ENCODE measurements at regions not wholly inside any gene's neighbourhood (a gene's known extent, or its start where the extent isn't known, plus 50 kb on each side); places are given as distances from the start of the nearest gene placed in this dataset.

DNA sequence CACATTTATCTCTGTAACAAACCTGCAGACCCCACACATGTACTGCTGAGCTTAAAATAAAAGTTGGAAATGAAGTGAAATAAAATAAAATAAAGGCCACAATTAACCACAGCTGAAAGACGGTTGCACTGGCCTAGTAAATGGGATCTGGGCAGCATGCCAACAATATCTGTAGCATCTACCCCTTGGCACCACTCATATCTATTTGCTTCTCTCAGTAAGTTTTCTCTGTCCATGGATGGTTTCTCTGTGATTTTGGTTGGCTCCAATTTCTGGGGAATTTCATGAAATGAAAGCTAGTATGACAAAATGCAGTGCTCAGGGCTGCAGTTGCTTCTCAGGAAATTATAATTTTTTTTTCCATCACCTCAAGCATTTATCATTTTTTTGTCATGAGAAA is 172.0 kb upstream of the IL15 start:
- no peaks in the 10 kb centered on the region for H3K27me3 ChIP-seq
- in situ Hi-C loops (cut with MboI; ENCODE audit: low sequenced_read_pairs in 4 of 4) (no loop called here), intact Hi-C loops (cut with DNase I; ENCODE audit: low total_unique reads) (no loop called here)
- H3K9me3 ChIP-seq = no peaks in the 10 kb centered on the region
- H3K4me1 ChIP-seq = no peaks in the 10 kb centered on the region
- no peak overlapping the region for H3K27ac ChIP-seq
- no peak for DNase-seq
- H3K4me3 ChIP-seq = no peak overlapping the region
- TF ChIP-seq, protein P1, sequence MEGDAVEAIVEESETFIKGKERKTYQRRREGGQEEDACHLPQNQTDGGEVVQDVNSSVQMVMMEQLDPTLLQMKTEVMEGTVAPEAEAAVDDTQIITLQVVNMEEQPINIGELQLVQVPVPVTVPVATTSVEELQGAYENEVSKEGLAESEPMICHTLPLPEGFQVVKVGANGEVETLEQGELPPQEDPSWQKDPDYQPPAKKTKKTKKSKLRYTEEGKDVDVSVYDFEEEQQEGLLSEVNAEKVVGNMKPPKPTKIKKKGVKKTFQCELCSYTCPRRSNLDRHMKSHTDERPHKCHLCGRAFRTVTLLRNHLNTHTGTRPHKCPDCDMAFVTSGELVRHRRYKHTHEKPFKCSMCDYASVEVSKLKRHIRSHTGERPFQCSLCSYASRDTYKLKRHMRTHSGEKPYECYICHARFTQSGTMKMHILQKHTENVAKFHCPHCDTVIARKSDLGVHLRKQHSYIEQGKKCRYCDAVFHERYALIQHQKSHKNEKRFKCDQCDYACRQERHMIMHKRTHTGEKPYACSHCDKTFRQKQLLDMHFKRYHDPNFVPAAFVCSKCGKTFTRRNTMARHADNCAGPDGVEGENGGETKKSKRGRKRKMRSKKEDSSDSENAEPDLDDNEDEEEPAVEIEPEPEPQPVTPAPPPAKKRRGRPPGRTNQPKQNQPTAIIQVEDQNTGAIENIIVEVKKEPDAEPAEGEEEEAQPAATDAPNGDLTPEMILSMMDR (IDR thresholded peaks at IDR 0.05 in 4 of 5, conservative IDR thresholded peaks at IDR 0.05 in 1 of 5) = no peak
- TF ChIP-seq POLR2A (IDR thresholded peaks at IDR 0.05) = no peak
- ATAC-seq = no peak
- no peaks in the 10 kb centered on the region for H3K36me3 ChIP-seq

DNA sequence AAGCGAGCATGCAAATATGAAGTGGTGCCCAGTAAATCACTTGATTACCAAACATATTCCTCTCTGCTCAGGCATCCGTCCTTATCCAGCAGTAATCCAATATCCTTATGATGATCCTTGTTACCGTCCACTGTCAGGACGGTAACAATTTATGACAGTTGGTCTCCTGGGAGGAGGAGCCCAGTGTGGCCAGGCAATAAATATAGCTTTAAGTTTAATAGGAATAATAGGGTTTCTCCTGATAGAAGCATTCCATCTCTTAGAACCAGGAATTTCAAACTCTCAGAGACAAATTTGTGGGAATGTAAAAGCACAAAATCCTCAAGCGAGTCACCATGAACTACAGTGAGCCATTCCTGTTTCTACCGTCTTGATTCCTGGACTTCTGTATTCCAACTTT is 171.2 kb upstream of the IL15 start:
- ATAC-seq (no peak), DNase-seq (no peak)
- in situ Hi-C loops (cut with MboI; ENCODE audit: low sequenced_read_pairs in 4 of 4) (no loop called here), intact Hi-C loops (cut with DNase I; ENCODE audit: low total_unique reads) (no loop called here)
- Histone ChIP-seq H3K9me3 (no peaks in the 10 kb centered on the region), H3K36me3 (no peaks in the 10 kb centered on the region), H3K27me3 (no peaks in the 10 kb centered on the region), H3K4me1 (no peaks in the 10 kb centered on the region), H3K27ac (no peak overlapping the region), H3K4me3 (no peak overlapping the region)
- TF ChIP-seq, protein P1 (IDR thresholded peaks at IDR 0.05 in 4 of 5, conservative IDR thresholded peaks at IDR 0.05 in 1 of 5) = no peak
- TF ChIP-seq POLR2A (IDR thresholded peaks at IDR 0.05) = no peak

DNA sequence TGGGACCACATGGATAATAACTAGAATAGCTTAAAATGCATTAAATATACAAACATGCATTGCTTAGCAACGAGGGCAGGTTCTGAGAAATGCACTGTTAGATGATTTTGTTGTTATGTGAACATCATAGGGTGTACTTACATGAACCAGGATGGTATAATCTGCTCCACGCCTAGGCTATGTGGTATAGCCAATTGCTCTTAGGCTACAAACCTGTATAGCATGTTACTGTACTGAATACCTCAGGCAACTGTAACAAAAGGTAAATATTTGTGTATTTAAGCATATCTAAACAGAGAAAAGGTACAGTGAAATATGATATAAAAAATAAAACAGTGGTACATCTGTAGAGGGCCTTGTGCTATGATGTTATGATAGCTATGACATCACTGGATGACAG is 169.2 kb upstream of the IL15 start:
- Histone ChIP-seq H3K4me1 (no peaks in the 10 kb centered on the region), H3K4me3 (no peak overlapping the region), H3K27me3 (no peaks in the 10 kb centered on the region), H3K9me3 (no peaks in the 10 kb centered on the region), H3K27ac (no peak overlapping the region), H3K36me3 (no peaks in the 10 kb centered on the region)
- intact Hi-C loops (cut with DNase I; ENCODE audit: low total_unique reads) (no loop called here), in situ Hi-C loops (cut with MboI; ENCODE audit: low sequenced_read_pairs in 4 of 4) (no loop called here)
- TF ChIP-seq, protein P1 (IDR thresholded peaks at IDR 0.05 in 4 of 5, conservative IDR thresholded peaks at IDR 0.05 in 1 of 5) = no peak
- TF ChIP-seq POLR2A (IDR thresholded peaks at IDR 0.05) = no peak
- no peak for DNase-seq
- ATAC-seq = no peak

DNA sequence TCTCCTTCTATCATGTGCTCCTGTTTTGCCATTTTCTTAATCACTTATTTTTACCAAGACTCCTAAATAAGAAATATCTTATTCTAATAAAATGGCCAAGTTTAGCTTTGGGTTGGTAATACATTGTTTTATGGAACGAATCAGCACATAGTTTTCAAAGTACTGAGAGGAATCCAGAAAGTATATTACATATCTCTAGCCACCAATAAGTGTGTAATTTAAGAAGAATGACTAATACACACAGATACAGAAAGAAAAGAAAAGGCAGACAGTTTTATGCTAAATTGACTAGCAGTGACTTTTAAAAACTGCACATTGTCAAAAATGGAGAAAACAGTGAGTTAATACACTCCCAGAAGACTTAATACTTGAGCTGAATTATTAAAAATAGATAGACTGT is 167.0 kb upstream of the IL15 start:
- no peak overlapping the region for H3K4me3 ChIP-seq
- no peaks in the 10 kb centered on the region for H3K36me3 ChIP-seq
- intact Hi-C loops (cut with DNase I; ENCODE audit: low total_unique reads) (no loop called here), in situ Hi-C loops (cut with MboI; ENCODE audit: low sequenced_read_pairs in 4 of 4) (no loop called here)
- no peaks in the 10 kb centered on the region for H3K4me1 ChIP-seq
- H3K27me3 ChIP-seq = no peaks in the 10 kb centered on the region
- no peak overlapping the region for H3K27ac ChIP-seq
- no peak for ATAC-seq
- no peak for DNase-seq
- TF ChIP-seq, protein P1 (IDR thresholded peaks at IDR 0.05 in 4 of 5, conservative IDR thresholded peaks at IDR 0.05 in 1 of 5) = no peak
- TF ChIP-seq POLR2A (IDR thresholded peaks at IDR 0.05) = no peak
- H3K9me3 ChIP-seq = no peaks in the 10 kb centered on the region

DNA sequence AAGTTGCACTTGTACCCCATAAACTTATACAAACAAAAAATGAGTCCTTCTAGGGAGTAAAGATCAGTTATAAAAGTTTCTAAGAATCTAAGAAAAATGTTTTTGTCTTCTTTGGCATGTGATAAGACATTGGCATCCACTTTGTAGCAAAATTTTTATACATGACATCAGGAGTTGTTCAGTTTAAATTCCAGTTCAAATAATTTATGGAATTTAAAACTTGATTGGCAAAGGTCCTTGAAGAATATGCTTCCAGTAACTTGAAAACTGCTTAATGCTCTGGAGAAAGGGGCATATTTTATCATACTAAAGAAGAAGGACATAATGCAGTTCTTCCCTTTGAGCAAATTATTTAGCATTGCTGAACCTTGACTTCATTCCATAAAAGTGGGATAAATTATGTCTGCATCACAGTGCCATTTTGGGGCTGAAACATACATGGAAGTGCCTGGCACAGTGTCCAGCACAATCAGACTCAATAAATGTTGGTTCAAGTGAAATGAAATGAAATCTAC is 163.3 kb upstream of the IL15 start:
- DNase-seq = no peak
- H3K27me3 ChIP-seq = no peaks in the 10 kb centered on the region
- H3K9me3 ChIP-seq = no peaks in the 10 kb centered on the region
- no peak for ATAC-seq
- H3K4me1 ChIP-seq = no peaks in the 10 kb centered on the region
- in situ Hi-C loops (cut with MboI; ENCODE audit: low sequenced_read_pairs in 4 of 4) (no loop called here), intact Hi-C loops (cut with DNase I; ENCODE audit: low total_unique reads) (no loop called here)
- no peak for TF ChIP-seq POLR2A (IDR thresholded peaks at IDR 0.05)
- TF ChIP-seq, protein P1 (IDR thresholded peaks at IDR 0.05 in 4 of 5, conservative IDR thresholded peaks at IDR 0.05 in 1 of 5) = no peak
- H3K4me3 ChIP-seq = no peak overlapping the region
- no peaks in the 10 kb centered on the region for H3K36me3 ChIP-seq
- no peak overlapping the region for H3K27ac ChIP-seq
